IPS DF 4.7 (cell line): ENCODE measurements at regions not wholly inside any gene's neighbourhood (a gene's known extent, or its start where the extent isn't known, plus 50 kb on each side); places are given as distances from the start of the nearest gene placed in this dataset.

Experiments
- DNase-seq: peaks from one replicate; pipeline ENCODE4 v3.0.0-alpha.2; 2013; ENCODE audit warnings: low spot score; ENCODE audit errors: extremely low read depth

GRCh38 chr10:24008164-24009091 lies 200.5 kb upstream of the KIAA1217 start:
- DNase-seq: no peak

- DNase-seq: no peak
These were observed 199.8 kb upstream of the KIAA1217 start for GRCh38 chr10:24009115-24009514.

- no peak for DNase-seq
These were observed 199.2 kb upstream of the KIAA1217 start for GRCh38 chr10:24009736-24010135.

GRCh38 chr10:24010436-24010970 lies 198.4 kb upstream of the KIAA1217 start:
- no peak for DNase-seq

GRCh38 chr10:24012249-24012803 lies 196.6 kb upstream of the KIAA1217 start:
- no peak for DNase-seq

GRCh38 chr10:24027107-24027506 lies 181.8 kb upstream of the KIAA1217 start:
- DNase-seq: no peak

GRCh38 chr10:24034571-24034970 lies 174.4 kb upstream of the KIAA1217 start:
- DNase-seq: no peak

- no peak for DNase-seq
These were observed 173.2 kb upstream of the KIAA1217 start for GRCh38 chr10:24035761-24036160.

- DNase-seq: no peak
These were observed 169.6 kb upstream of the KIAA1217 start for GRCh38 chr10:24039315-24039714.

- no peak for DNase-seq
These were observed 169.0 kb upstream of the KIAA1217 start for GRCh38 chr10:24039897-24040296.

GRCh38 chr10:24041034-24041433 lies 167.9 kb upstream of the KIAA1217 start:
- no peak for DNase-seq

GRCh38 chr10:24041834-24042233 lies 167.1 kb upstream of the KIAA1217 start:
- DNase-seq: no peak

- DNase-seq: no peak
These were observed 166.1 kb upstream of the KIAA1217 start for GRCh38 chr10:24042884-24043283.

GRCh38 chr10:24046060-24046459 lies 162.9 kb upstream of the KIAA1217 start:
- no peak for DNase-seq

- no peak for DNase-seq
These were observed 161.8 kb upstream of the KIAA1217 start for GRCh38 chr10:24047176-24047575.

- DNase-seq: no peak
These were observed 154.5 kb upstream of the KIAA1217 start for GRCh38 chr10:24054421-24054820.

- DNase-seq: no peak
These were observed 128.7 kb upstream of the KIAA1217 start for GRCh38 chr10:24080207-24080606.

- DNase-seq: no peak
These were observed 122.4 kb upstream of the KIAA1217 start for GRCh38 chr10:24086296-24087086.

GRCh38 chr10:24091256-24091655 lies 117.7 kb upstream of the KIAA1217 start:
- no peak for DNase-seq

GRCh38 chr10:24096281-24096680 lies 112.7 kb upstream of the KIAA1217 start:
- no peak for DNase-seq

GRCh38 chr10:24097751-24098207 lies 111.2 kb upstream of the KIAA1217 start:
- DNase-seq: no peak

GRCh38 chr10:24104895-24105294 lies 104.0 kb upstream of the KIAA1217 start:
- no peak for DNase-seq
